Transverse colon (tissue), 3 donors: ENCODE measurements at regions not wholly inside any gene's neighbourhood (a gene's known extent, or its start where the extent isn't known, plus 50 kb on each side); places are given as distances from the start of the nearest gene placed in this dataset.

Source experiments
- POLR2A ChIP-seq: fragments of 450-650 bp; IDR thresholded peaks from one replicate; pipeline ENCODE4 v1.6.1; 2016; ENCODE audit warnings: antibody characterized with exemption, mild to moderate bottlenecking, moderate library complexity
- TF ChIP-seq, protein P1 (sequence below), 5 experiments: fragments of 200-600 bp in 3 of 5; fragments of 450-650 bp in 2 of 5; sonication (generic) in 3 of 5; IDR thresholded peaks; 1 replicate in 2 of 5; 2 replicates in 3 of 5; pipeline ENCODE4 v1.5.1; 2016 to 2017; ENCODE audit warnings: antibody characterized with exemption in 5 of 5, inconsistent platforms in 3 of 5, mild to moderate bottlenecking in 2 of 5, moderate library complexity in 1 of 5

DNA sequence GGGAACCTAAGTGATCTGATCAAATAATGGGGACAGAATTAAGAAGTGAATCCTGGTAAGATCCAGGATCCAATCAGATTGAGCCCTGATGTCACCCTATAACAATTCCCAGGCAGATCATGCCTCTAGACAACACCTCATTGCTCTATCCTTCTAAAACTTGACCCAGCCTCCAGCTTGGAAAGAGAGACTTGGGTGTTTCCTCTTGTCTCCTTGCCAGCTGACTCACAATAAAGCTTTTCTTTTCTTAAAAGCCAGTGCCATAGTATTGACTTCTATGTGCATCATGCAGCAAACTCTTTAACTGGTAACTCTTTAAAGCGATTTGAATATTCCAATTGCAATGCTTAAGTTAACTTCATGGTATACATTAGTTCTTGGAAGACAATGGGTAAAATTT, 109.6 kb upstream of the CHORDC1 start:
- TF ChIP-seq, protein P1, sequence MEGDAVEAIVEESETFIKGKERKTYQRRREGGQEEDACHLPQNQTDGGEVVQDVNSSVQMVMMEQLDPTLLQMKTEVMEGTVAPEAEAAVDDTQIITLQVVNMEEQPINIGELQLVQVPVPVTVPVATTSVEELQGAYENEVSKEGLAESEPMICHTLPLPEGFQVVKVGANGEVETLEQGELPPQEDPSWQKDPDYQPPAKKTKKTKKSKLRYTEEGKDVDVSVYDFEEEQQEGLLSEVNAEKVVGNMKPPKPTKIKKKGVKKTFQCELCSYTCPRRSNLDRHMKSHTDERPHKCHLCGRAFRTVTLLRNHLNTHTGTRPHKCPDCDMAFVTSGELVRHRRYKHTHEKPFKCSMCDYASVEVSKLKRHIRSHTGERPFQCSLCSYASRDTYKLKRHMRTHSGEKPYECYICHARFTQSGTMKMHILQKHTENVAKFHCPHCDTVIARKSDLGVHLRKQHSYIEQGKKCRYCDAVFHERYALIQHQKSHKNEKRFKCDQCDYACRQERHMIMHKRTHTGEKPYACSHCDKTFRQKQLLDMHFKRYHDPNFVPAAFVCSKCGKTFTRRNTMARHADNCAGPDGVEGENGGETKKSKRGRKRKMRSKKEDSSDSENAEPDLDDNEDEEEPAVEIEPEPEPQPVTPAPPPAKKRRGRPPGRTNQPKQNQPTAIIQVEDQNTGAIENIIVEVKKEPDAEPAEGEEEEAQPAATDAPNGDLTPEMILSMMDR (IDR thresholded peaks at IDR 0.05), result no peak
- TF ChIP-seq POLR2A, result no peak
